ENCODE measurements at regions not wholly inside any gene's neighbourhood (a gene's known extent, or its start where the extent isn't known, plus 50 kb on each side); places are given as distances from the start of the nearest gene placed in this dataset.

DNA sequence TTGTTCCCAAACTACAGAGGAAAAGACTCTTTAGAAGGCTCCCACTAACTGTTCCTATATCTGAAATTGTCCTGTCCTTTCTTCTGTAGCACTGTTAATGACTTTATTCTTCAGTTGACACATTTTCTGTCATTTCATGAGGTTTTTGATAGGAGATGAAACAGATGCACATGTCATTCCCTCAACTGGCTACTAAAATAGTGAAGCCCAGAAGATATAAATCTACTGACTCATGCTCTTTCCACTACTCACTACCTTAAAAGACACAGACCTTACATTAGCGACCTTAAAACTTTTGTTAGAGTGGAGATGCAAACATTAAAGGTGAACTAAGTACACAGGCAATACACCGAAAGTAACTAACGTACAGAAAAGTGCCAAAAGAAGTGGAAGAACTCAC, 59.5 kb upstream of the ANKS1B start:
- TF ChIP-seq, protein P1, sequence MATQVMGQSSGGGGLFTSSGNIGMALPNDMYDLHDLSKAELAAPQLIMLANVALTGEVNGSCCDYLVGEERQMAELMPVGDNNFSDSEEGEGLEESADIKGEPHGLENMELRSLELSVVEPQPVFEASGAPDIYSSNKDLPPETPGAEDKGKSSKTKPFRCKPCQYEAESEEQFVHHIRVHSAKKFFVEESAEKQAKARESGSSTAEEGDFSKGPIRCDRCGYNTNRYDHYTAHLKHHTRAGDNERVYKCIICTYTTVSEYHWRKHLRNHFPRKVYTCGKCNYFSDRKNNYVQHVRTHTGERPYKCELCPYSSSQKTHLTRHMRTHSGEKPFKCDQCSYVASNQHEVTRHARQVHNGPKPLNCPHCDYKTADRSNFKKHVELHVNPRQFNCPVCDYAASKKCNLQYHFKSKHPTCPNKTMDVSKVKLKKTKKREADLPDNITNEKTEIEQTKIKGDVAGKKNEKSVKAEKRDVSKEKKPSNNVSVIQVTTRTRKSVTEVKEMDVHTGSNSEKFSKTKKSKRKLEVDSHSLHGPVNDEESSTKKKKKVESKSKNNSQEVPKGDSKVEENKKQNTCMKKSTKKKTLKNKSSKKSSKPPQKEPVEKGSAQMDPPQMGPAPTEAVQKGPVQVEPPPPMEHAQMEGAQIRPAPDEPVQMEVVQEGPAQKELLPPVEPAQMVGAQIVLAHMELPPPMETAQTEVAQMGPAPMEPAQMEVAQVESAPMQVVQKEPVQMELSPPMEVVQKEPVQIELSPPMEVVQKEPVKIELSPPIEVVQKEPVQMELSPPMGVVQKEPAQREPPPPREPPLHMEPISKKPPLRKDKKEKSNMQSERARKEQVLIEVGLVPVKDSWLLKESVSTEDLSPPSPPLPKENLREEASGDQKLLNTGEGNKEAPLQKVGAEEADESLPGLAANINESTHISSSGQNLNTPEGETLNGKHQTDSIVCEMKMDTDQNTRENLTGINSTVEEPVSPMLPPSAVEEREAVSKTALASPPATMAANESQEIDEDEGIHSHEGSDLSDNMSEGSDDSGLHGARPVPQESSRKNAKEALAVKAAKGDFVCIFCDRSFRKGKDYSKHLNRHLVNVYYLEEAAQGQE (IDR thresholded peaks at IDR 0.05): no peak
- TF ChIP-seq GABPA (IDR thresholded peaks at IDR 0.05 in 1 of 2, conservative IDR thresholded peaks at IDR 0.05 in 1 of 2): no peak
- TF ChIP-seq, protein P2, sequence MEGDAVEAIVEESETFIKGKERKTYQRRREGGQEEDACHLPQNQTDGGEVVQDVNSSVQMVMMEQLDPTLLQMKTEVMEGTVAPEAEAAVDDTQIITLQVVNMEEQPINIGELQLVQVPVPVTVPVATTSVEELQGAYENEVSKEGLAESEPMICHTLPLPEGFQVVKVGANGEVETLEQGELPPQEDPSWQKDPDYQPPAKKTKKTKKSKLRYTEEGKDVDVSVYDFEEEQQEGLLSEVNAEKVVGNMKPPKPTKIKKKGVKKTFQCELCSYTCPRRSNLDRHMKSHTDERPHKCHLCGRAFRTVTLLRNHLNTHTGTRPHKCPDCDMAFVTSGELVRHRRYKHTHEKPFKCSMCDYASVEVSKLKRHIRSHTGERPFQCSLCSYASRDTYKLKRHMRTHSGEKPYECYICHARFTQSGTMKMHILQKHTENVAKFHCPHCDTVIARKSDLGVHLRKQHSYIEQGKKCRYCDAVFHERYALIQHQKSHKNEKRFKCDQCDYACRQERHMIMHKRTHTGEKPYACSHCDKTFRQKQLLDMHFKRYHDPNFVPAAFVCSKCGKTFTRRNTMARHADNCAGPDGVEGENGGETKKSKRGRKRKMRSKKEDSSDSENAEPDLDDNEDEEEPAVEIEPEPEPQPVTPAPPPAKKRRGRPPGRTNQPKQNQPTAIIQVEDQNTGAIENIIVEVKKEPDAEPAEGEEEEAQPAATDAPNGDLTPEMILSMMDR (IDR thresholded peaks at IDR 0.05; ENCODE audit: low read depth, low read length, missing input control): no peak
- TF ChIP-seq EGR1 (IDR thresholded peaks at IDR 0.05; ENCODE audit: low read depth in 2 of 2): no peak
- TF ChIP-seq, protein P3, sequence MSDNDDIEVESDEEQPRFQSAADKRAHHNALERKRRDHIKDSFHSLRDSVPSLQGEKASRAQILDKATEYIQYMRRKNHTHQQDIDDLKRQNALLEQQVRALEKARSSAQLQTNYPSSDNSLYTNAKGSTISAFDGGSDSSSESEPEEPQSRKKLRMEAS (IDR thresholded peaks at IDR 0.05): no peak
- TF ChIP-seq RXRA (IDR thresholded peaks at IDR 0.05): no peak

Measured in liver (tissue), 3 donors.